ENCODE measurements at regions not wholly inside any gene's neighbourhood (a gene's known extent, or its start where the extent isn't known, plus 50 kb on each side); places are given as distances from the start of the nearest gene placed in this dataset.

DNA sequence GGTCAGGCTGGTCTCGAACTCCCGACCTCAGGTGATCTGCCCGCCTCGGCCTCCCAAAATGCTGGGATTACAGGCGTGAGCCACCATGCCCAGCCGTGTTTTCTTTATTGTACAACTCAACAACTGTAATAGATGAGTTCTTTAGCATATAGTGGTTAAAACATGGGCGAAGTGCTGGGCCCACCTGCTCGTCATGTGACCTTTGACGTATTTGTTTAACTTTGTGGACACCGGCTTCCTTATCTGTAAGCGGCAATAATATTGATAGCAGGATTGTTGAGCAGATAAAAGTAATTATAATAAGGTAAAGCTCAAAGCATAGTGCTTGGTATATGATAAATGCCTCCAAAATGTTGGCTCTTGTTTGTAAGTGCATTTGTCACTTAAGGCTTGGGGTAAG is 460.3 kb downstream of the KLF12 start:
- no peak for TF ChIP-seq ARNTL (CRISPR knock-in tag; IDR thresholded peaks at IDR 0.05; ENCODE audit: borderline replicate concordance, low read depth)
- no peak for TF ChIP-seq SNAI2 (CRISPR knock-in tag; IDR thresholded peaks at IDR 0.05)
- TF ChIP-seq PPARA (CRISPR knock-in tag; IDR thresholded peaks at IDR 0.05; ENCODE audit: borderline replicate concordance): no peak
- no peak for TF ChIP-seq ZNF8 (CRISPR knock-in tag; IDR thresholded peaks at IDR 0.05)
- no peak for TF ChIP-seq ESRRG (CRISPR knock-in tag; IDR thresholded peaks at IDR 0.05)
- TF ChIP-seq ZNF565 (CRISPR knock-in tag; conservative IDR thresholded peaks at IDR 0.05; ENCODE audit: low read depth): no peak
- TF ChIP-seq GLIS3 (CRISPR knock-in tag; IDR thresholded peaks at IDR 0.05): no peak
- TF ChIP-seq ISL1 (CRISPR knock-in tag; IDR thresholded peaks at IDR 0.05): no peak
- TF ChIP-seq, protein P1, sequence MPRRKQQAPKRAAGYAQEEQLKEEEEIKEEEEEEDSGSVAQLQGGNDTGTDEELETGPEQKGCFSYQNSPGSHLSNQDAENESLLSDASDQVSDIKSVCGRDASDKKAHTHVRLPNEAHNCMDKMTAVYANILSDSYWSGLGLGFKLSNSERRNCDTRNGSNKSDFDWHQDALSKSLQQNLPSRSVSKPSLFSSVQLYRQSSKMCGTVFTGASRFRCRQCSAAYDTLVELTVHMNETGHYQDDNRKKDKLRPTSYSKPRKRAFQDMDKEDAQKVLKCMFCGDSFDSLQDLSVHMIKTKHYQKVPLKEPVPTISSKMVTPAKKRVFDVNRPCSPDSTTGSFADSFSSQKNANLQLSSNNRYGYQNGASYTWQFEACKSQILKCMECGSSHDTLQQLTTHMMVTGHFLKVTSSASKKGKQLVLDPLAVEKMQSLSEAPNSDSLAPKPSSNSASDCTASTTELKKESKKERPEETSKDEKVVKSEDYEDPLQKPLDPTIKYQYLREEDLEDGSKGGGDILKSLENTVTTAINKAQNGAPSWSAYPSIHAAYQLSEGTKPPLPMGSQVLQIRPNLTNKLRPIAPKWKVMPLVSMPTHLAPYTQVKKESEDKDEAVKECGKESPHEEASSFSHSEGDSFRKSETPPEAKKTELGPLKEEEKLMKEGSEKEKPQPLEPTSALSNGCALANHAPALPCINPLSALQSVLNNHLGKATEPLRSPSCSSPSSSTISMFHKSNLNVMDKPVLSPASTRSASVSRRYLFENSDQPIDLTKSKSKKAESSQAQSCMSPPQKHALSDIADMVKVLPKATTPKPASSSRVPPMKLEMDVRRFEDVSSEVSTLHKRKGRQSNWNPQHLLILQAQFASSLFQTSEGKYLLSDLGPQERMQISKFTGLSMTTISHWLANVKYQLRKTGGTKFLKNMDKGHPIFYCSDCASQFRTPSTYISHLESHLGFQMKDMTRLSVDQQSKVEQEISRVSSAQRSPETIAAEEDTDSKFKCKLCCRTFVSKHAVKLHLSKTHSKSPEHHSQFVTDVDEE (CRISPR knock-in tag; IDR thresholded peaks at IDR 0.05): no peak
- no peak for TF ChIP-seq TCF4 (CRISPR knock-in tag; IDR thresholded peaks at IDR 0.05; ENCODE audit: borderline replicate concordance)
- TF ChIP-seq, protein P2, sequence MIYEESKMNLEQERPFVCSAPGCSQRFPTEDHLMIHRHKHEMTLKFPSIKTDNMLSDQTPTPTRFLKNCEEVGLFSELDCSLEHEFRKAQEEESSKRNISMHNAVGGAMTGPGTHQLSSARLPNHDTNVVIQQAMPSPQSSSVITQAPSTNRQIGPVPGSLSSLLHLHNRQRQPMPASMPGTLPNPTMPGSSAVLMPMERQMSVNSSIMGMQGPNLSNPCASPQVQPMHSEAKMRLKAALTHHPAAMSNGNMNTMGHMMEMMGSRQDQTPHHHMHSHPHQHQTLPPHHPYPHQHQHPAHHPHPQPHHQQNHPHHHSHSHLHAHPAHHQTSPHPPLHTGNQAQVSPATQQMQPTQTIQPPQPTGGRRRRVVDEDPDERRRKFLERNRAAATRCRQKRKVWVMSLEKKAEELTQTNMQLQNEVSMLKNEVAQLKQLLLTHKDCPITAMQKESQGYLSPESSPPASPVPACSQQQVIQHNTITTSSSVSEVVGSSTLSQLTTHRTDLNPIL (CRISPR knock-in tag; IDR thresholded peaks at IDR 0.05; ENCODE audit: low read depth): no peak
- TF ChIP-seq OSR1 (CRISPR knock-in tag; IDR thresholded peaks at IDR 0.05): no peak
- TF ChIP-seq, protein P3, sequence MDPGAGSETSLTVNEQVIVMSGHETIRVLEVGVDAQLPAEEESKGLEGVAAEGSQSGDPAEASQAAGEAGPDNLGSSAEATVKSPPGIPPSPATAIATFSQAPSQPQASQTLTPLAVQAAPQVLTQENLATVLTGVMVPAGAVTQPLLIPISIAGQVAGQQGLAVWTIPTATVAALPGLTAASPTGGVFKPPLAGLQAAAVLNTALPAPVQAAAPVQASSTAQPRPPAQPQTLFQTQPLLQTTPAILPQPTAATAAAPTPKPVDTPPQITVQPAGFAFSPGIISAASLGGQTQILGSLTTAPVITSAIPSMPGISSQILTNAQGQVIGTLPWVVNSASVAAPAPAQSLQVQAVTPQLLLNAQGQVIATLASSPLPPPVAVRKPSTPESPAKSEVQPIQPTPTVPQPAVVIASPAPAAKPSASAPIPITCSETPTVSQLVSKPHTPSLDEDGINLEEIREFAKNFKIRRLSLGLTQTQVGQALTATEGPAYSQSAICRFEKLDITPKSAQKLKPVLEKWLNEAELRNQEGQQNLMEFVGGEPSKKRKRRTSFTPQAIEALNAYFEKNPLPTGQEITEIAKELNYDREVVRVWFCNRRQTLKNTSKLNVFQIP (CRISPR knock-in tag; IDR thresholded peaks at IDR 0.05; ENCODE audit: borderline replicate concordance, low read depth): no peak
- TF ChIP-seq TOX (CRISPR knock-in tag; IDR thresholded peaks at IDR 0.05; ENCODE audit: borderline replicate concordance): no peak
- TF ChIP-seq BACH2 (CRISPR knock-in tag; IDR thresholded peaks at IDR 0.05; ENCODE audit: borderline replicate concordance): no peak
- TF ChIP-seq, protein P4, sequence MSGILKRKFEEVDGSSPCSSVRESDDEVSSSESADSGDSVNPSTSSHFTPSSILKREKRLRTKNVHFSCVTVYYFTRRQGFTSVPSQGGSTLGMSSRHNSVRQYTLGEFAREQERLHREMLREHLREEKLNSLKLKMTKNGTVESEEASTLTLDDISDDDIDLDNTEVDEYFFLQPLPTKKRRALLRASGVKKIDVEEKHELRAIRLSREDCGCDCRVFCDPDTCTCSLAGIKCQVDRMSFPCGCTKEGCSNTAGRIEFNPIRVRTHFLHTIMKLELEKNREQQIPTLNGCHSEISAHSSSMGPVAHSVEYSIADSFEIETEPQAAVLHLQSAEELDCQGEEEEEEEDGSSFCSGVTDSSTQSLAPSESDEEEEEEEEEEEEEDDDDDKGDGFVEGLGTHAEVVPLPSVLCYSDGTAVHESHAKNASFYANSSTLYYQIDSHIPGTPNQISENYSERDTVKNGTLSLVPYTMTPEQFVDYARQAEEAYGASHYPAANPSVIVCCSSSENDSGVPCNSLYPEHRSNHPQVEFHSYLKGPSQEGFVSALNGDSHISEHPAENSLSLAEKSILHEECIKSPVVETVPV (CRISPR knock-in tag; IDR thresholded peaks at IDR 0.05): no peak
- no peak for TF ChIP-seq ZFP30 (CRISPR knock-in tag; IDR thresholded peaks at IDR 0.05)
- TF ChIP-seq ZC3H10 (CRISPR knock-in tag; IDR thresholded peaks at IDR 0.05): no peak
- no peak for TF ChIP-seq ZNF70 (CRISPR knock-in tag; IDR thresholded peaks at IDR 0.05)
- ATAC-seq: no peak

DNA sequence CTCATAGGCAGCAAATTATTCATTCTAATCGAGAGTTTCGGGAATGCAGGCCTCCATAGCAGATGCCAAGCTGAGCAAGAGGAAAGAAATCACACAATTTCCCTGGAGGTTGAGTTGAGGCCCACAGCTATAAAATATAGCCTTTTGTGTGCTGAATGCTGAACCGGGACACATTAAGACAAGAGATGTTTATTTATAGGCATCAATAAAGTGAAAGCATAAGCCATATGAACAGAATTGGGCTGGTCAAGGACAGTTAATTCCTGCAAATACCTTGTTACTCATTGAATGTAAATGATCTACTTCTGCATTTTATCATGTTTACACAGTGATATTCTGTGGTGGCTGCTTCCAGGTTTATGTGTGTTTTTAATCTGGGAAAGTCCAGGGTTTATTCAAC is 461.7 kb downstream of the KLF12 start:
- no peak for TF ChIP-seq ZFP30 (CRISPR knock-in tag; IDR thresholded peaks at IDR 0.05)
- no peak for TF ChIP-seq GLIS3 (CRISPR knock-in tag; IDR thresholded peaks at IDR 0.05)
- TF ChIP-seq, protein P2 (CRISPR knock-in tag; IDR thresholded peaks at IDR 0.05; ENCODE audit: low read depth): no peak
- no peak for TF ChIP-seq SNAI2 (CRISPR knock-in tag; IDR thresholded peaks at IDR 0.05)
- no peak for TF ChIP-seq ISL1 (CRISPR knock-in tag; IDR thresholded peaks at IDR 0.05)
- TF ChIP-seq, protein P3 (CRISPR knock-in tag; IDR thresholded peaks at IDR 0.05; ENCODE audit: borderline replicate concordance, low read depth): no peak
- TF ChIP-seq ZNF8 (CRISPR knock-in tag; IDR thresholded peaks at IDR 0.05): no peak
- no peak for TF ChIP-seq BACH2 (CRISPR knock-in tag; IDR thresholded peaks at IDR 0.05; ENCODE audit: borderline replicate concordance)
- TF ChIP-seq CSDC2 (CRISPR knock-in tag; IDR thresholded peaks at IDR 0.05): no peak
- TF ChIP-seq, protein P1 (CRISPR knock-in tag; IDR thresholded peaks at IDR 0.05): no peak
- TF ChIP-seq, protein P5, sequence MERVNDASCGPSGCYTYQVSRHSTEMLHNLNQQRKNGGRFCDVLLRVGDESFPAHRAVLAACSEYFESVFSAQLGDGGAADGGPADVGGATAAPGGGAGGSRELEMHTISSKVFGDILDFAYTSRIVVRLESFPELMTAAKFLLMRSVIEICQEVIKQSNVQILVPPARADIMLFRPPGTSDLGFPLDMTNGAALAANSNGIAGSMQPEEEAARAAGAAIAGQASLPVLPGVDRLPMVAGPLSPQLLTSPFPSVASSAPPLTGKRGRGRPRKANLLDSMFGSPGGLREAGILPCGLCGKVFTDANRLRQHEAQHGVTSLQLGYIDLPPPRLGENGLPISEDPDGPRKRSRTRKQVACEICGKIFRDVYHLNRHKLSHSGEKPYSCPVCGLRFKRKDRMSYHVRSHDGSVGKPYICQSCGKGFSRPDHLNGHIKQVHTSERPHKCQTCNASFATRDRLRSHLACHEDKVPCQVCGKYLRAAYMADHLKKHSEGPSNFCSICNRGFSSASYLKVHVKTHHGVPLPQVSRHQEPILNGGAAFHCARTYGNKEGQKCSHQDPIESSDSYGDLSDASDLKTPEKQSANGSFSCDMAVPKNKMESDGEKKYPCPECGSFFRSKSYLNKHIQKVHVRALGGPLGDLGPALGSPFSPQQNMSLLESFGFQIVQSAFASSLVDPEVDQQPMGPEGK (CRISPR knock-in tag; IDR thresholded peaks at IDR 0.05; ENCODE audit: borderline replicate concordance): no peak
- no peak for TF ChIP-seq TCF4 (CRISPR knock-in tag; IDR thresholded peaks at IDR 0.05; ENCODE audit: borderline replicate concordance)
- TF ChIP-seq ZFP3 (CRISPR knock-in tag; IDR thresholded peaks at IDR 0.05): no peak
- no peak for TF ChIP-seq ARNTL (CRISPR knock-in tag; IDR thresholded peaks at IDR 0.05; ENCODE audit: borderline replicate concordance, low read depth)
- no peak for TF ChIP-seq ESRRG (CRISPR knock-in tag; IDR thresholded peaks at IDR 0.05)
- no peak for TF ChIP-seq ZC3H10 (CRISPR knock-in tag; IDR thresholded peaks at IDR 0.05)
- ATAC-seq: no peak
